Neural cell (in vitro differentiated cells): ENCODE measurements at regions not wholly inside any gene's neighbourhood (a gene's known extent, or its start where the extent isn't known, plus 50 kb on each side); places are given as distances from the start of the nearest gene placed in this dataset.

Experiments
- H2AFZ ChIP-seq: fragments of 200-600, 300-800 bp; sonication (generic), shearing (Covaris generic); 2 replicates; pipeline ENCODE4 v1.6.0; 2014; ENCODE audit warnings: low read depth, mild to moderate bottlenecking, antibody characterized with exemption, low read length, moderate library complexity
- H3F3A ChIP-seq: fragments of 200-600 bp; shearing (Covaris generic); 2 replicates; pipeline ENCODE4 v1.6.1; 2016; ENCODE audit warnings: mild to moderate bottlenecking, moderate library complexity, mixed read lengths, antibody characterized with exemption, low read length; ENCODE audit not compliant: insufficient read depth, poor library complexity, severe bottlenecking
- H3K27ac ChIP-seq: fragments of 200-600, 300-800 bp; sonication (generic), shearing (Covaris generic); 2 replicates; pipeline ENCODE4 v1.5.1; 2014; ENCODE audit warnings: mild to moderate bottlenecking, low read length, moderate library complexity
- H3K27me3 ChIP-seq: fragments of 300-800, 200-600 bp; sonication (generic), shearing (Covaris generic); 2 replicates; pipeline ENCODE4 v1.6.0; 2014; ENCODE audit warnings: mild to moderate bottlenecking, low read depth, low read length, moderate library complexity; ENCODE audit not compliant: insufficient read depth
- H3K36me3 ChIP-seq: fragments of 300-800, 200-600 bp; sonication (generic), shearing (Covaris generic); 2 replicates; pipeline ENCODE4 v1.5.1; 2014; ENCODE audit warnings: mild to moderate bottlenecking, antibody characterized with exemption, low read length, moderate library complexity; ENCODE audit not compliant: insufficient read depth
- H3K4me2 ChIP-seq: fragments of 300-800, 200-600 bp; sonication (generic), shearing (Covaris generic); 2 replicates; pipeline ENCODE4 v1.6.0; 2014; ENCODE audit warnings: mild to moderate bottlenecking, low read length
- H3K4me3 ChIP-seq: fragments of 300-800, 200-600 bp; sonication (generic), shearing (Covaris generic); 2 replicates; pipeline ENCODE4 v1.5.1; 2014; ENCODE audit warnings: mild to moderate bottlenecking, low read length, moderate library complexity
- H3K79me2 ChIP-seq: fragments of 200-600 bp; shearing (Covaris generic); replicated peaks from 2 replicates; pipeline ENCODE4 v1.6.0; 2014; ENCODE audit warnings: mild to moderate bottlenecking, low read length, moderate library complexity; ENCODE audit not compliant: insufficient read depth
- H3K9ac ChIP-seq: fragments of 300-800, 200-600 bp; sonication (generic), shearing (Covaris generic); 2 replicates; pipeline ENCODE4 v1.6.1; 2016; ENCODE audit warnings: mild to moderate bottlenecking, low read length, mixed read lengths
- H3K9me2 ChIP-seq: fragments of 200-600 bp; shearing (Covaris generic); 2 replicates; pipeline ENCODE4 v1.6.1; 2016; ENCODE audit warnings: mild to moderate bottlenecking, low read length, mixed read lengths; ENCODE audit not compliant: insufficient read depth
- H3K9me3 ChIP-seq: fragments of 200-600, 300-800 bp; sonication (generic), shearing (Covaris generic); 2 replicates; pipeline ENCODE4 v1.6.1; 2016; ENCODE audit warnings: mild to moderate bottlenecking, mixed run types, low read length, moderate library complexity, mixed read lengths
- H4K20me1 ChIP-seq: fragments of 200-600 bp; shearing (Covaris generic); 2 replicates; pipeline ENCODE4 v1.6.1; 2016; ENCODE audit warnings: mild to moderate bottlenecking, mixed run types; ENCODE audit not compliant: insufficient read depth
- EP300 ChIP-seq: fragments of 450-650 bp; conservative IDR thresholded peaks from 2 replicates; pipeline ENCODE4 v1.6.1; 2014; ENCODE audit warnings: antibody characterized with exemption, mild to moderate bottlenecking, moderate library complexity; ENCODE audit not compliant: poor library complexity, severe bottlenecking
- EZH2 ChIP-seq: fragments of 200-600, 300-800 bp; shearing (Covaris generic), sonication (generic); IDR thresholded peaks from 2 replicates; pipeline ENCODE4 v1.6.1; 2014; ENCODE audit warnings: antibody characterized with exemption, low read length, borderline replicate concordance, mild to moderate bottlenecking; ENCODE audit not compliant: insufficient read depth, poor library complexity, severe bottlenecking
- MXI1 ChIP-seq: fragments of 450-650 bp; conservative IDR thresholded peaks from 2 replicates; pipeline ENCODE4 v1.6.1; 2014; ENCODE audit warnings: antibody characterized with exemption, mild to moderate bottlenecking; ENCODE audit not compliant: poor library complexity, severe bottlenecking
- POLR2AphosphoS5 ChIP-seq: IDR thresholded peaks from 2 replicates; pipeline ENCODE4 v1.6.1; 2012
- RAD21 ChIP-seq: fragments of 450-650 bp; conservative IDR thresholded peaks from 2 replicates; pipeline ENCODE4 v1.6.1; 2014; ENCODE audit warnings: antibody characterized with exemption, mild to moderate bottlenecking, moderate library complexity
- REST ChIP-seq: IDR thresholded peaks from 2 replicates; pipeline ENCODE4 v1.6.1; 2012; ENCODE audit warnings: borderline replicate concordance
- SMC3 ChIP-seq: fragments of 450-650 bp; conservative IDR thresholded peaks from 2 replicates; pipeline ENCODE4 v1.6.1; 2014; ENCODE audit warnings: antibody characterized with exemption, mild to moderate bottlenecking, moderate library complexity; ENCODE audit not compliant: poor library complexity
- TAF1 ChIP-seq: IDR thresholded peaks from 2 replicates; pipeline ENCODE4 v1.6.1; 2012; ENCODE audit warnings: low read depth
- TF ChIP-seq, protein P1 (sequence below): fragments of 450-650 bp; IDR thresholded peaks from 2 replicates; pipeline ENCODE4 v1.5.1; 2014; ENCODE audit warnings: antibody characterized with exemption, mild to moderate bottlenecking, moderate library complexity; ENCODE audit not compliant: poor library complexity, severe bottlenecking

- Histone ChIP-seq H3K27ac (no peak overlapping the region), H3K9me2 (no peaks in the 10 kb centered on the region)
- TF ChIP-seq RAD21 (no peak), REST (no peak), TAF1 (no peak), MXI1 (no peak), EP300 (no peak), EZH2 (no peak)
- TF ChIP-seq, protein P1, sequence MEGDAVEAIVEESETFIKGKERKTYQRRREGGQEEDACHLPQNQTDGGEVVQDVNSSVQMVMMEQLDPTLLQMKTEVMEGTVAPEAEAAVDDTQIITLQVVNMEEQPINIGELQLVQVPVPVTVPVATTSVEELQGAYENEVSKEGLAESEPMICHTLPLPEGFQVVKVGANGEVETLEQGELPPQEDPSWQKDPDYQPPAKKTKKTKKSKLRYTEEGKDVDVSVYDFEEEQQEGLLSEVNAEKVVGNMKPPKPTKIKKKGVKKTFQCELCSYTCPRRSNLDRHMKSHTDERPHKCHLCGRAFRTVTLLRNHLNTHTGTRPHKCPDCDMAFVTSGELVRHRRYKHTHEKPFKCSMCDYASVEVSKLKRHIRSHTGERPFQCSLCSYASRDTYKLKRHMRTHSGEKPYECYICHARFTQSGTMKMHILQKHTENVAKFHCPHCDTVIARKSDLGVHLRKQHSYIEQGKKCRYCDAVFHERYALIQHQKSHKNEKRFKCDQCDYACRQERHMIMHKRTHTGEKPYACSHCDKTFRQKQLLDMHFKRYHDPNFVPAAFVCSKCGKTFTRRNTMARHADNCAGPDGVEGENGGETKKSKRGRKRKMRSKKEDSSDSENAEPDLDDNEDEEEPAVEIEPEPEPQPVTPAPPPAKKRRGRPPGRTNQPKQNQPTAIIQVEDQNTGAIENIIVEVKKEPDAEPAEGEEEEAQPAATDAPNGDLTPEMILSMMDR = no peak
Measured at GRCh38 chr9:80351612-80352011, 779.8 kb downstream of the TLE4 start.

DNA sequence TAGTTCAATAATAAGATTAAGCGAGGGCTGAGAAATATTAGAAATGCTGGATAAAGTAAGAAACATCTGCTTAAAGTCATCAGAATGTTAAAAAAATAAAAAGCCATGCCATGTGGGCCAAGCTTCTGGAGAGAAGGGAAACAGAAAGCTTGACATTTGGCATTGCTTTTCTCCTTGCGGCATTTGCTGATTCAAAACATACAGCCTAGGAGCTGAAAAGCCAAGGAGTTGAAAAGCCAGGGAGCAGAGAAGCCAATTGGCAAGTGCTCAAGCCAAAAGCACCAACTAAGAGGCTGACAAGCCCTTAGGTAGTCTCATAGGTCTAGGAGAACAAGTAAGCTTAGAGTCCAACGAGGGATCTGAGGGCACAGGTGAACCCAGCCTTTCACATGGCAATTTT, 754.3 kb downstream of the TLE4 start:
- no peak overlapping the region for H3K4me2 ChIP-seq
- TF ChIP-seq SMC3 (no peak), TAF1 (no peak), POLR2AphosphoS5 (no peak), MXI1 (no peak), REST (no peak), EP300 (no peak), EZH2 (no peak), RAD21 (no peak)
- TF ChIP-seq, protein P1 = no peak
- no peak overlapping the region for H3K4me3 ChIP-seq
- H3K36me3 ChIP-seq = no peaks in the 10 kb centered on the region
- H3F3A ChIP-seq = no peaks in the 10 kb centered on the region
- H3K79me2 ChIP-seq = no peaks in the 10 kb centered on the region
- H4K20me1 ChIP-seq = no peaks in the 10 kb centered on the region
- no peak overlapping the region for H3K27ac ChIP-seq
- no peaks in the 10 kb centered on the region for H3K9me2 ChIP-seq
- no peak overlapping the region for H2AFZ ChIP-seq
- no peaks in the 10 kb centered on the region for H3K9me3 ChIP-seq
- H3K9ac ChIP-seq = no peak overlapping the region
- no peaks in the 10 kb centered on the region for H3K27me3 ChIP-seq

More at GRCh38 chr9:80351612-80352011, 779.8 kb downstream of the TLE4 start:
- Histone ChIP-seq H3K9me3 (no peaks in the 10 kb centered on the region), H3F3A (no peaks in the 10 kb centered on the region), H3K9ac (no peak overlapping the region), H4K20me1 (no peaks in the 10 kb centered on the region), H3K4me3 (no peak overlapping the region), H3K27me3 (no peaks in the 10 kb centered on the region), H3K79me2 (no peaks in the 10 kb centered on the region), H3K4me2 (no peak overlapping the region), H3K36me3 (no peaks in the 10 kb centered on the region), H2AFZ (no peak overlapping the region)
